PC-3 (cell line): ENCODE measurements at regions not wholly inside any gene's neighbourhood (a gene's known extent, or its start where the extent isn't known, plus 50 kb on each side); places are given as distances from the start of the nearest gene placed in this dataset.

Source experiments
- ATAC-seq: fragments of 200-7000 bp; cut with Tn5 transposase; 2 replicates; pipeline ENCODE4 v1.9.1; 2020; ENCODE audit warnings: mild to moderate bottlenecking, moderate library complexity
- BruUV-seq: library from RNA; stranded (reverse); fragments of 400-500 nt; replicated peaks from 2 replicates; lab custom pipeline; 2021; lab: Mats Ljungman, UMichigan
- CTCF ChIA-PET: fragments of 300-600 bp; sonication (Branson Sonifier 250); formaldehyde crosslinking; loops from one replicate; lab custom pipeline; 2022; ENCODE audit warnings: antibody characterized with exemption; lab: Charles Lee
- POLR2A ChIA-PET: fragments of 300-600 bp; sonication (Branson Sonifier 250); formaldehyde crosslinking; loops from one replicate; lab custom pipeline; 2022; ENCODE audit warnings: antibody characterized with exemption; ENCODE audit not compliant: unreplicated experiment; lab: Charles Lee
- DNase-seq: peaks from one replicate; pipeline ENCODE4 v3.0.0-alpha.2; 2015
- H2AFZ ChIP-seq: fragments of 300-600 bp; sonication (generic); 2 replicates; pipeline ENCODE4 v1.6.0; 2016; ENCODE audit warnings: antibody characterized with exemption, low read length
- H3F3A ChIP-seq: fragments of 300-600 bp; sonication (generic); one replicate; pipeline ENCODE4 v1.6.0; 2017; ENCODE audit warnings: antibody characterized with exemption, low read length, control low read depth, mild to moderate bottlenecking; ENCODE audit not compliant: unreplicated experiment
- H3K27ac ChIP-seq: fragments of 300-600 bp; sonication (generic); 2 replicates; pipeline ENCODE4 v1.5.1; 2016; ENCODE audit warnings: mild to moderate bottlenecking, low read length
- H3K27me3 ChIP-seq: fragments of 300-600 bp; sonication (generic); 2 replicates; pipeline ENCODE4 v1.6.1; 2016; ENCODE audit warnings: low read length, mixed read lengths
- H3K36me3 ChIP-seq: fragments of 300-600 bp; sonication (generic); 2 replicates; pipeline ENCODE4 v1.6.1; 2016; ENCODE audit warnings: low read depth, mixed run types, low read length, mixed read lengths
- H3K4me1 ChIP-seq: fragments of 300-600 bp; sonication (generic); 2 replicates; pipeline ENCODE4 v1.5.1; 2016; ENCODE audit warnings: low read length; ENCODE audit not compliant: insufficient read depth
- H3K4me2 ChIP-seq: fragments of 300-600 bp; sonication (generic); 2 replicates; pipeline ENCODE4 v1.6.0; 2016; ENCODE audit warnings: low read length
- H3K4me3 ChIP-seq: fragments of 300-600 bp; sonication (generic); 2 replicates; pipeline ENCODE4 v1.5.1; 2016; ENCODE audit warnings: mild to moderate bottlenecking, low read length, mixed read lengths
- H3K79me2 ChIP-seq: fragments of 300-600 bp; sonication (generic); 2 replicates; pipeline ENCODE4 v1.6.1; 2017; ENCODE audit warnings: low read length, mixed read lengths
- H3K9ac ChIP-seq: fragments of 300-600 bp; sonication (generic); 2 replicates; pipeline ENCODE4 v1.6.0; 2016; ENCODE audit warnings: mild to moderate bottlenecking, low read length
- H3K9me2 ChIP-seq: fragments of 300-600 bp; sonication (generic); replicated peaks from 2 replicates; pipeline ENCODE4 v1.6.1; 2016; ENCODE audit warnings: mixed run types, low read length, mixed read lengths
- H3K9me3 ChIP-seq: fragments of 300-600 bp; sonication (generic); 2 replicates; pipeline ENCODE4 v1.6.1; 2016; ENCODE audit warnings: low read length, mixed read lengths
- H4K20me1 ChIP-seq: fragments of 300-600 bp; sonication (generic); 2 replicates; pipeline ENCODE4 v1.6.1; 2016; ENCODE audit warnings: low read length, mixed read lengths
- CTCF ChIP-seq: fragments of 300-600 bp; sonication (generic); conservative IDR thresholded peaks from 2 replicates; pipeline ENCODE4 v1.5.1; 2017; ENCODE audit warnings: antibody characterized with exemption, low read depth, mild to moderate bottlenecking, low read length
- EZH2 ChIP-seq: fragments of 300-600 bp; sonication (generic); IDR thresholded peaks from one replicate; pipeline ENCODE4 v1.6.1; 2017; ENCODE audit warnings: antibody characterized with exemption, mild to moderate bottlenecking, low read length; ENCODE audit not compliant: unreplicated experiment
- EZH2phosphoT487 ChIP-seq: fragments of 300-600 bp; sonication (generic); IDR thresholded peaks from 2 replicates; pipeline ENCODE4 v1.6.1; 2018; ENCODE audit warnings: mild to moderate bottlenecking, antibody characterized with exemption, low read length, borderline replicate concordance
- intact Hi-C: fragments of 100-400 bp; cut with micrococcal nuclease; formaldehyde crosslinking; loops from 2 replicates; pipeline ENCODE4 v1.9.0; 2023

GRCh38 chr1:235017719-235018118 lies 110.9 kb downstream of the TOMM20 start:
- BruUV-seq = no TSS peak
- Histone ChIP-seq H3F3A (peaks cover 3% of the 10 kb centered on the region), H3K4me2 (peak overlapping the region; percentile 48; the same call in 1 of the 2 replicates), H2AFZ (peak overlapping the region; percentile 55), H3K4me1 (peaks cover 23% of the 10 kb centered on the region), H3K9ac (peak overlapping the region; percentile 37), H3K4me3 (no peak overlapping the region), H4K20me1 (no peaks in the 10 kb centered on the region), H3K9me3 (no peaks in the 10 kb centered on the region), H3K27ac (peak overlapping the region; percentile 85), H3K79me2 (no peaks in the 10 kb centered on the region), H3K36me3 (no peaks in the 10 kb centered on the region), H3K9me2 (no peaks in the 10 kb centered on the region), H3K27me3 (no peaks in the 10 kb centered on the region)
- TF ChIP-seq CTCF (no peak), EZH2phosphoT487 (no peak), EZH2 (no peak)
- peak; percentile 52 for ATAC-seq
- intact Hi-C loops = no loop called here
- ChIA-PET CTCF (no interaction called here), POLR2A (interaction anchor here (0.7 kb wide), 1 partner anchor 52 kb away, joined by 3 read pairs; no protein-coding TSS in a partner anchor)
- DNase-seq = peak; percentile 3

- Histone ChIP-seq H3K9me2 (no peaks in the 10 kb centered on the region), H3K4me3 (no peak overlapping the region), H3K36me3 (no peaks in the 10 kb centered on the region), H3K27me3 (no peaks in the 10 kb centered on the region), H3K9ac (no peak overlapping the region), H3K9me3 (no peaks in the 10 kb centered on the region), H3F3A (peaks cover 3% of the 10 kb centered on the region), H3K27ac (peak overlapping the region; percentile 85; the same call in 1 of the 2 replicates), H3K4me2 (no peak overlapping the region), H3K79me2 (no peaks in the 10 kb centered on the region), H4K20me1 (no peaks in the 10 kb centered on the region), H3K4me1 (peaks cover 28% of the 10 kb centered on the region), H2AFZ (no peak overlapping the region; the same call in 1 of the 2 replicates)
- intact Hi-C loops = no loop called here
- POLR2A ChIA-PET = interaction anchor here (0.7 kb wide), 1 partner anchor 51 kb away, joined by 3 read pairs; no protein-coding TSS in a partner anchor
- TF ChIP-seq EZH2phosphoT487 (no peak), CTCF (no peak)
- BruUV-seq = no TSS peak
- no peak for ATAC-seq
- no peak for DNase-seq
- CTCF ChIA-PET = no interaction called here
Observed at GRCh38 chr1:235017191-235017590, 111.4 kb downstream of the TOMM20 start.

- Histone ChIP-seq H3K27me3 (no peaks in the 10 kb centered on the region), H3K9ac (no peak overlapping the region), H3F3A (peaks cover 3% of the 10 kb centered on the region), H3K4me2 (no peak overlapping the region), H3K4me3 (no peak overlapping the region), H4K20me1 (no peaks in the 10 kb centered on the region), H2AFZ (no peak overlapping the region), H3K79me2 (no peaks in the 10 kb centered on the region), H3K36me3 (no peaks in the 10 kb centered on the region), H3K27ac (no peak overlapping the region), H3K4me1 (peaks cover 39% of the 10 kb centered on the region), H3K9me3 (no peaks in the 10 kb centered on the region), H3K9me2 (no peaks in the 10 kb centered on the region)
- DNase-seq (no peak), ATAC-seq (no peak)
- ChIA-PET CTCF (no interaction called here), POLR2A (no interaction called here)
- TF ChIP-seq EZH2 (no peak), EZH2phosphoT487 (no peak), CTCF (no peak)
- no TSS peak for BruUV-seq
- intact Hi-C loops = no loop called here
Observed at GRCh38 chr1:235015291-235015985, 113.2 kb downstream of the TOMM20 start.
